Type B pancreatic cell (in vitro differentiated cells): ENCODE measurements at regions not wholly inside any gene's neighbourhood (a gene's known extent, or its start where the extent isn't known, plus 50 kb on each side); places are given as distances from the start of the nearest gene placed in this dataset.

Source experiments
- DNase-seq: peaks from one replicate; pipeline ENCODE4 v3.0.0; 2021; ENCODE audit warnings: mixed read lengths; ENCODE audit not compliant: unreplicated experiment; ENCODE audit errors: extremely low spot score
- H3K27ac Mint-ChIP-seq: 2 replicates; pipeline ENCODE4 v1.8.0; 2021; ENCODE audit warnings: mild to moderate bottlenecking, mixed read lengths
- H3K27me3 Mint-ChIP-seq: 2 replicates; pipeline ENCODE4 v1.8.0; 2021; ENCODE audit warnings: mixed read lengths
- H3K36me3 Mint-ChIP-seq: 2 replicates; pipeline ENCODE4 v1.8.0; 2021; ENCODE audit warnings: mixed read lengths
- H3K4me1 Mint-ChIP-seq: one replicate; pipeline ENCODE4 v1.8.0; 2021; ENCODE audit warnings: mixed read lengths; ENCODE audit not compliant: unreplicated experiment
- H3K4me3 Mint-ChIP-seq: 2 replicates; pipeline ENCODE4 v1.8.0; 2021; ENCODE audit warnings: mild to moderate bottlenecking, mixed read lengths
- H3K9me3 Mint-ChIP-seq: 2 replicates; pipeline ENCODE4 v1.8.0; 2021; ENCODE audit warnings: mixed read lengths
- TF ChIP-seq, protein P1 (sequence below): fragments of 200-600 bp; sonication (generic); conservative IDR thresholded peaks from 2 replicates; pipeline ENCODE4 v1.5.0; 2021; ENCODE audit warnings: antibody characterized with exemption, mild to moderate bottlenecking

DNA sequence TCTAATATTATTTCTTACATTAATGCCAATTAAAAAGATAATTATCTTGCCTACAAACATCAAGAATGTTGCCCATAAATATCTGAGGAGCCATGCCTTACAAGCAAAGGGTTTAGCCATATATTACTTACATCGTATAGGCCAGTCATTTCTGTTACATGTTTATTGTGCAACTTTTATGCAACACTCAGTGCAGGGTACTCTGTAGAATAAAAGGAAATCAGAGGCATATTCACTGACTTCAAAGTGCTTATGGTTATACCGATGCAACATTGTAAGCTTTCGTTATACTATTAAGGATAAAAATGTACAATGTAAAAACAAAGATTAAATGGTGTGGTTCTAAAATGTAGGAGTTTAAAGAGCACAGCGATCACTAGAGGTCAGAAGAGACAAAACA lies 315.9 kb downstream of the PCDH10 start:
- no peaks in the 10 kb centered on the region for H3K9me3 Mint-ChIP-seq

DNA sequence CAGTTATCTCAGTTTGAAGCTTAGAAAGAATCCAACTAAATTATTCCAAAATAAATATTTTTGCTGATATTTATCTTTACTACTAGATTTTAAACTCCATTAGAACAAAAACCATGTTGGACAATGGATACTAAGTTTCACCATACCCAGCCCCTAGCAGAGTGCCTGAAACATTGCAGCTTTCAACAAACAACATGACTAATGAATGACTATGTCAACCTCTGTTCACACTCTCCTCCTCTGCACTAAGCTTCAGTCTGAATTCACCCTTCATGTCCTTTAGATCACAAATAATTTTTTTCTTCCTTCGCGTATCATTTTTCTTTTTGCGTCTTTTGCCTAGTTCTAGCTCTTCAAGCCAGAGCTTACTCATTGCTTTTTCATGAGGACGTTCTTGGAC lies 315.2 kb downstream of the PCDH10 start:
- no peak for DNase-seq
- H3K4me3 Mint-ChIP-seq, result no peak overlapping the region
- no peak overlapping the region for H3K27ac Mint-ChIP-seq
- H3K4me1 Mint-ChIP-seq, result no peaks in the 10 kb centered on the region
- TF ChIP-seq, protein P1, sequence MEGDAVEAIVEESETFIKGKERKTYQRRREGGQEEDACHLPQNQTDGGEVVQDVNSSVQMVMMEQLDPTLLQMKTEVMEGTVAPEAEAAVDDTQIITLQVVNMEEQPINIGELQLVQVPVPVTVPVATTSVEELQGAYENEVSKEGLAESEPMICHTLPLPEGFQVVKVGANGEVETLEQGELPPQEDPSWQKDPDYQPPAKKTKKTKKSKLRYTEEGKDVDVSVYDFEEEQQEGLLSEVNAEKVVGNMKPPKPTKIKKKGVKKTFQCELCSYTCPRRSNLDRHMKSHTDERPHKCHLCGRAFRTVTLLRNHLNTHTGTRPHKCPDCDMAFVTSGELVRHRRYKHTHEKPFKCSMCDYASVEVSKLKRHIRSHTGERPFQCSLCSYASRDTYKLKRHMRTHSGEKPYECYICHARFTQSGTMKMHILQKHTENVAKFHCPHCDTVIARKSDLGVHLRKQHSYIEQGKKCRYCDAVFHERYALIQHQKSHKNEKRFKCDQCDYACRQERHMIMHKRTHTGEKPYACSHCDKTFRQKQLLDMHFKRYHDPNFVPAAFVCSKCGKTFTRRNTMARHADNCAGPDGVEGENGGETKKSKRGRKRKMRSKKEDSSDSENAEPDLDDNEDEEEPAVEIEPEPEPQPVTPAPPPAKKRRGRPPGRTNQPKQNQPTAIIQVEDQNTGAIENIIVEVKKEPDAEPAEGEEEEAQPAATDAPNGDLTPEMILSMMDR, result no peak
- H3K9me3 Mint-ChIP-seq, result no peaks in the 10 kb centered on the region
- no peaks in the 10 kb centered on the region for H3K27me3 Mint-ChIP-seq
- H3K36me3 Mint-ChIP-seq, result no peaks in the 10 kb centered on the region

More for the DNA sequence above, 315.9 kb downstream of the PCDH10 start:
- H3K4me1 Mint-ChIP-seq, result no peaks in the 10 kb centered on the region
- TF ChIP-seq, protein P1, result no peak
- no peaks in the 10 kb centered on the region for H3K36me3 Mint-ChIP-seq
- H3K27me3 Mint-ChIP-seq, result no peaks in the 10 kb centered on the region
- no peak for DNase-seq
- H3K27ac Mint-ChIP-seq, result no peak overlapping the region
- no peak overlapping the region for H3K4me3 Mint-ChIP-seq

DNA sequence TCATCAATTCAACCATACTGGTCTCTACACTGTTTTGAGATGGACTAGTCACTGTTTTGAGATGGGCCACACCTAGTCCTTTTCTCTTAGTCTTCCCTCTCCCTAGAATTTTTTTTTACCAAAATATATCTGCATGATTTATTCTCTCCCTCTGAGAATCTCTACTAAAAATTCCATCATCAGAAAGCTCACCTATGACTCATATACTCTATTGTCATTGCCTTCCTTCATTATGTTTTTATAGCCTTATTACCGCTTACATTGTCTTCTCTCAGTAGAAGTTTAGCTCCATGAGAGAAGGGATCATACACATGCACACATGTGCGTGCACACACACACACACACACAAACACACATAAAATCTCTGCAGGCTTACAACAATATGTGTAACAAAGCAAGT lies 303.6 kb downstream of the PCDH10 start:
- Mint-ChIP-seq H3K27me3 (no peaks in the 10 kb centered on the region), H3K36me3 (no peaks in the 10 kb centered on the region), H3K9me3 (no peaks in the 10 kb centered on the region), H3K27ac (no peak overlapping the region), H3K4me3 (no peak overlapping the region), H3K4me1 (no peaks in the 10 kb centered on the region)
- TF ChIP-seq, protein P1, result no peak
- no peak for DNase-seq

DNA sequence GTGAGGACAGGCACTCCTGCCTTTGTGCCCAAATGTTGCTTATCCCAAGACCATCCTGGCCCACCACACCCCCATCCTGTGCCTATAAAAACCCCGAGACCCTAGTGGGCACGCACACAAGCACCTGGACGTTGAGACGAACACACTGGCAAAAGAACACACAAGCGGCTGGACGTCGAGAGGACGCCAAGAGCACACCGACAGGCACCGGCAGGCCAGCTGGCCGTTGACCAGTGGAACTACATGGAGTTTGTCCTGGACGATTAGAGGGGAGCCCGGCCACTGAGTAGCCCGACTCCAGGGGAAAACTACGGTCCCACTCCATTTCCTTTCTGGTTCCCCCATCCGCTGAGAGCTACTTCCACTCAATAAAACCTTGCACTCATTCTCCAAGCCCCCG lies 301.7 kb downstream of the PCDH10 start:
- Mint-ChIP-seq H3K4me1 (no peaks in the 10 kb centered on the region), H3K27me3 (no peaks in the 10 kb centered on the region), H3K27ac (no peak overlapping the region), H3K9me3 (no peaks in the 10 kb centered on the region), H3K4me3 (no peak overlapping the region), H3K36me3 (no peaks in the 10 kb centered on the region)
- TF ChIP-seq, protein P1, result no peak
- DNase-seq, result no peak

DNA sequence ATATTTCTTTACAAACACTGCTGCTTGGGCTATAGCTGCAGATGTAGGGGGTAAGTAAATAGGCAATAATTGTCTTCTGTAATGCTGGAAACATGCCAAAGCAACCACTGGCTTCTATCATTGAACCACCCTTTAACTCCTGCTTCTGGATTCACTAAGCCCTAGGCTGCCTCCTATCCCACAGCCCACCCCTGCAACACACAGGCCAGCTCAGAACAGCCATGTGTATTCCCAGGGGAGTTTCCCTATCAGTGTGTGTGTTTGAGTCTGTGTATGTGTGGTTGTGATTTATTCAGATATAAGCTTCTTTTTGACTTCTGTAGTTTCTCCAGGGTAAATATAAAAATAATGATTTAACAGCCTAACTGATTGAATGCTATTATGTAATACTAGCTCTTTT lies 291.3 kb downstream of the PCDH10 start:
- H3K4me3 Mint-ChIP-seq, result no peak overlapping the region
- H3K27me3 Mint-ChIP-seq, result no peaks in the 10 kb centered on the region
- TF ChIP-seq, protein P1, result no peak
- H3K36me3 Mint-ChIP-seq, result no peaks in the 10 kb centered on the region
- no peak overlapping the region for H3K27ac Mint-ChIP-seq
- peaks cover 3% of the 10 kb centered on the region for H3K9me3 Mint-ChIP-seq
- DNase-seq, result no peak
- H3K4me1 Mint-ChIP-seq, result peaks cover 4% of the 10 kb centered on the region

DNA sequence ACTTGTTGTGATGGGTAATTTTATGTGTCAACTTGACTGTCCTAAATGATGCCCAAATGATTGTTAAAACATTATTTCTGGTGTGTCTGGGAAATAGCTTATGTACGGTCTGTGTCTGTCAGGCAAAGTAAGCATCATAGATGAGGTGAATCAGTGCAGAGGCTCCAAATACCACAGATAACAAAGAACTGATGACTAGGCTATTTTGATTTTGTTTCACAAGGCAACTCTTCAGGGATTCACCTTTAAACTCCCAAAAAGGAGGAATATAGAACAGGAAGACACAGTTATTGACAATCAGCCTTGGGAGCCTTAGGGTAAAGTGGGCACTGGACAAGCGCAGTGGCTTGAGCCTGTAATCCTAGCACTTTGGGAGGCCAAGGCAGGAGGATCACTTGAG lies 290.7 kb downstream of the PCDH10 start:
- Mint-ChIP-seq H3K27ac (no peak overlapping the region), H3K27me3 (no peaks in the 10 kb centered on the region), H3K36me3 (no peaks in the 10 kb centered on the region), H3K9me3 (peaks cover 3% of the 10 kb centered on the region), H3K4me3 (no peak overlapping the region), H3K4me1 (peaks cover 4% of the 10 kb centered on the region)
- TF ChIP-seq, protein P1, result no peak
- no peak for DNase-seq
